ENCODE measurements at regions not wholly inside any gene's neighbourhood (a gene's known extent, or its start where the extent isn't known, plus 50 kb on each side); places are given as distances from the start of the nearest gene placed in this dataset.

DNA sequence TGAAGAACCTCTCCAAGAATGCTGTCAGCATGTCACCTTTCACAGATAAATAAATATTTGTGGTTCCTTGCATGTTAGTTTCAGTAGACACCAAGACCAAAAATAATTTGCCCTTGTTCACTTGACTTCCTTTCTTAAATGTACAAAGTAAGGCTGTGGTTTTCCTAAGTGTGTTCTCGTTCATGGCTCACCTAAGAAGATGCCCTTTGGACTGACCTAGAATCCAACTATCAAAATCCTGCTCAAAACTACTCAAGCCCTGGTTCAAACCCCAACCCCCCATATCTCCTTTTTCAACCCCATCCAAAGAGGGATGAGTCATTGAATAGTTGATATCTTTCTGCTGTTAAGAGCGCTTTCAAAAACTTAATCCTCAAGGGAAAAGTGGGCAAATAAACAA, 247.8 kb upstream of the ZNF507 start:
- DNase-seq (ENCODE audit: low read depth in 2 of 2) = no peak

DNA sequence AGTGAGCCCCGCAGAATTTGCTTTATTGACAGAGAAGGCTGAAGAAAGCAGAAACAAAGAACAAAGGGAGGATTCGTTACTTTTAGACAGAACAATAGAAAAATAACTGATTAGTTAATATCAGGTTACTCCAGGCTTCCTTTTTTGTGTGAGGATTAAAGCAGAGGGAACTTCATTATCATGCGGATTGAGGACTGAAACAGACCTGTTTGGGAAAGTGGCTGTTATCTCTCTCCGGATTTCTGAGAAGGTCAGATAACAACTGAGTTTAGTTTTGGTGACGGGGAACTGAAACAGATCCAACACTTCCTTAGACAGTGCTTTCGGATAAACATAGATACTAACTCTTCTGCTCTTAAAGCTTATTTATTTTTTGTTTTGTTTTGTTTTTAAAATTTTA, 246.4 kb upstream of the ZNF507 start:
- DNase-seq (ENCODE audit: low read depth in 2 of 2) = no peak

- DNase-seq (ENCODE audit: low read depth in 2 of 2) = no peak
These were observed 244.2 kb upstream of the ZNF507 start for GRCh38 chr19:32101206-32101605.

GRCh38 chr19:32103541-32103940, 241.9 kb upstream of the ZNF507 start:
- DNase-seq (ENCODE audit: low read depth in 2 of 2) = no peak

DNA sequence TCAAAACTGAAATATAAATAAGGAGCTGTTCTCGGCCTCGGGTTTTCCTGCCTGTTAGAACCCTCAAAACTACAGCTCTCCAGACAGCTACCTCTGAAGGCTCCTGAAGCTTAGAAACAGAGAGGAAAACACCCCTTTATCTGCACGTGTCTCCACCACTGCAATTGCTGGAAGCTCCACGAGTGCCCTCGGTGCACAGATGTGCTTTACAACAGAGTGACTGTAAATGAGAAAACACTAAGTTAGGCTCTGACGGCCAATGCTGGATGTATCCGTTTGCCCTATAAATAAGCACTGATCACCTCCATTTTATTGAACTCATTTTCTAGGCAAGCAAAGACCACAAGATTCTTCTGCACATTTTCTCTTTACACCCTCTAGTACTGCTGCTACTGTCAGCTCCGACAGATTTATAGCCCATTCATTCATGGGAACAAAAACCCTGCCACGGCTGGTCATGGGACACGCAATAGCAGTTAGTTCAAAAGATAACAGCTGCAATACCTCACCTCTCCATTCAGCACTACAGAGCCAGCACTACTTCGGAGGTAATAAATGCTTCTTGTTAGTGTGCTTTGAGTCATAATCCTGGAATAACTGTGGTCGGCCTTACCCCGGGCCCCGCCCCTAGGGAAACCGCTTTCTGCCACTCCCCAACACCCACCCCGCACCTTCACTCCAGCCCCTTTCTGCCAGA, 241.1 kb upstream of the ZNF507 start:
- no peak for DNase-seq (ENCODE audit: low read depth in 2 of 2)

DNA sequence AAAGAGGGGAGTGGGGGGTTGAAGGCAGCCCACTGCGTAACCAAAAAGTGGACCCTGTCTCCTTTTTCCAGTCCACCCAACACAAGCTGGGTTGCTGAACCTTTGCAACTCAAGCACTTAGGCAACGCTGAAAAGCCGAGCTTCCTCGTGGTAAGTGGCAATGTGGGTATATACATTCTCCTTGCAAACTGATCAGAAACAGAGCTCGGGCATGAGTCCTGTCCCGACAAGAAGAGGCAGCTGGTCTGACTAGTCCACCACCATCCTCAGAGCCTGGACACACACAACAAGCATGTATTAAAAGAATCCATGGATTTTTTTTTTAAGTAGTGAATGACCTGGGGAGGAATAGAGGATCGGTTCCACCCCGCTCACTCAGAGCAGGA, 240.6 kb upstream of the ZNF507 start:
- DNase-seq (ENCODE audit: low read depth in 2 of 2) = no peak

DNA sequence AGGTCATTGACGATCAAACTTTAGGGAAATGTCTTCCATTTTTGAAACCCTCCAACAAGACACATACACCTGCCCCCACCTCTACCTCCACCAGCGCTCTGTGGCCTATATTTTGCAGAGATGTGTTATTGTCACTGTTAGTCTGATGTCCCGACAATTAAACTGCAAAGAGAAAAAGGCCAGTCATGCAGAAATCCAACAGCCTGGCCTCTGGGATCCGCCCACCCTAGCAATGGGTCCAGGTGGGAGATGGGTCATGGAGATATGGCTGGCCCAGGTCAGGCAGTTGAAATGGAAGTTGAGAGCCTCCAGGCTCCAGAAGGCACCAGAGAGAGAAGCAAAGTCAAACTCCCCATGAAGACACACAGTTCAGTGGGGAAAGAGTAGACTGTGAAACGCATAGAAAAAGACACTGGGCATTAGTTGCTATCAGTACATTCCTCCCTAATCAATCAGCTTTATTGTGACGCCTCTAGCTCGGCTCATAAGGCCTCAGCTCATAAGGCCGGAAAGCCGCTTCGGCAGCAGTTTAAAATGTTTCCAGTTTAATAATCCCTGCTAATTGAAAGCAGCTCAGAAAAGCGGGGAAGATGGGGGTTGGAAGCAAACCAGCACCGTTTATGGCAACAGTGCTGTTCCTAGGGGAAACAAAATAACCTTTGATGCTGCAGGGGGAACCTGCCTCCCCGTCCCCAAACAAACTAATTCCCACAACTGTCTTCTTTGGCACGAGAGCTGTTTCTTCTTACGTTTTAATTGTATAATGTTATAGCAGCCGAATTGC, 239.7 kb upstream of the ZNF507 start:
- no peak for DNase-seq (ENCODE audit: low read depth in 2 of 2)

DNA sequence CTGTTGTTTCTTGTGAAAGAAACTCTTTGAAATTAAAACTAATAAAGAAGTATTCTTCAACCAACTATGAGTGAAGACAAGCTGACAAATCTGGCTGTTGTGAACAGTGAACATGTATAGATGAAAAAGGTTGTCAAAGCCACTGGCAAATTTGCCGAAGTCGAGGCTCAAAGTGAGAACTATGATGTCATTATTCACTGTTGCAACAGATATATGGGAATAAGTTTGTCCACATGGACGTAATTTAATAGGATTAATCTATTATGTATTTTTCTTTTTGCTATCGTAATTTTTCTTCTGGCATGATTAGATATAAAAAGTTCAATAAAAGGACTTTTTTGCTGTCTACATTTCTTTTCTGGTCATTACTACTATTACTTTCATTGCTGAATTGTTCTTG, 223.2 kb upstream of the ZNF507 start:
- DNase-seq (ENCODE audit: low read depth in 2 of 2) = no peak

DNA sequence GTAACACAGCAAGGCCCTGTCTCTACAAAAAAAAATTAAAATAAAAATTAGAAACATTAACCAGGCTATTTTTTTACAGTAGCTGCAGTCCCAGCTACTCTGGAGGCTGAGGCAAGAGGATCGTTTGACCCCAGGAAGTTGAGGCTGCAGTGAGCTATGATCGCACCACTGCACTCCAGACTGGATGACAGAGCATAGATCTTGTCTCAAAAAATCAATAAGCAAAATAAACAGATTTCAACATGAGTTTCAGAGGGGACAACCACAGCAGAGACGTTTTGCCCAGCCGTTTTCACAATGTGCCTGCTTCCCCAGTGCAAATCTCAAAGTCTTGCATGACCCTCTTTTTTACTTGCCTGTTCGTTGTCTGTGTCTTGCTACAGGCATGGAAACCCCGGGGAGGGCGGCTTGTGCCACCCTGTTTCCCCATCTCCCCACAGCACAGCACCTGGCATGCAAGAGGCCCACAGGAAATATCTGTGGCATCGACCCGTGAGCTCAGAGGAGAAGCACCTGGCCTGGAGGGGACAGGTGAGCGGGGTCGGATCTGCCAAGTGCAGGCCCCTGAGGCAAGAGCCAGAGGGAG, 222.0 kb upstream of the ZNF507 start:
- no peak for DNase-seq (ENCODE audit: low read depth in 2 of 2)

GRCh38 chr19:32124585-32124984, 220.8 kb upstream of the ZNF507 start:
- DNase-seq (ENCODE audit: low read depth in 2 of 2) = no peak

GRCh38 chr19:32129141-32129540, 216.3 kb upstream of the ZNF507 start:
- DNase-seq (ENCODE audit: low read depth in 2 of 2) = no peak

GRCh38 chr19:32130332-32130731, 215.1 kb upstream of the ZNF507 start:
- DNase-seq (ENCODE audit: low read depth in 2 of 2) = no peak

DNA sequence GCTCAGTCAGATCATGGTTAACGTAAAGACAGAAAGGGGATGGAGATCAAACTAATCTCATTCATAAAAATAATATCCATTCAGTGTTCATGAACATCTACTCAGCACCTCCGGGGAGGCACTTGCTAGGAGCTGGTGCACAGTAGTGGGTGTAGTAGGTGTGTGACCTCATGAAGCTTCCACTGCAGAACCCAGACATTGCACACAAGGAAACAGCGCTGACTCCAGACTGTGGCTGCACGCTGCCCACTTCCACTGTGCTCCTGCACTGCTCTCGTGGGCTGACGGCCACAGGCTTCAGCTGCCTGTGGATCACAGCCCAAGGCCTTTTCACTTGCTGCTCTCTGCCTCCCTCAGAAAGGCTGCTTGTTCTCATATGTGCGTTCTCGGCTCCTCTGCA, 214.4 kb upstream of the ZNF507 start:
- no peak for DNase-seq (ENCODE audit: low read depth in 2 of 2)

DNA sequence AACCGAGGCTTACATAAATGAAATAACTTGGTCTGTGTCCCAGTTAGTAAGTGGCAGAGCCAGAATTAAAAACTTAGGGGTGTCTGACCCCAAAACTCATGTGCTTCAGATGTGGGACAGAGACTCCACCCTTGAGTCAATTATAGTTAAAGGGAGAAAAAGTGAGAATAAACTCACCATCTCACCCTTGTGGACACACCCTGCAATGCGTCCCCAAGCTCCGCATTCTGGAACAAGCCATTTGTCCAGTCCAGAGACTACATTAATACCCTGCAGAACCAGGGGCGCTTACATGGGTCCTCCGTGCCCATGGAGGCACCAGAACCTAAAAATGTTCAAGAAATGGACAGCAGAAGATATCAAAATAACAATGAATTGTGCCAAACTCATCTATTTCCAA, 207.0 kb upstream of the ZNF507 start:
- no peak for DNase-seq (ENCODE audit: low read depth in 2 of 2)

DNA sequence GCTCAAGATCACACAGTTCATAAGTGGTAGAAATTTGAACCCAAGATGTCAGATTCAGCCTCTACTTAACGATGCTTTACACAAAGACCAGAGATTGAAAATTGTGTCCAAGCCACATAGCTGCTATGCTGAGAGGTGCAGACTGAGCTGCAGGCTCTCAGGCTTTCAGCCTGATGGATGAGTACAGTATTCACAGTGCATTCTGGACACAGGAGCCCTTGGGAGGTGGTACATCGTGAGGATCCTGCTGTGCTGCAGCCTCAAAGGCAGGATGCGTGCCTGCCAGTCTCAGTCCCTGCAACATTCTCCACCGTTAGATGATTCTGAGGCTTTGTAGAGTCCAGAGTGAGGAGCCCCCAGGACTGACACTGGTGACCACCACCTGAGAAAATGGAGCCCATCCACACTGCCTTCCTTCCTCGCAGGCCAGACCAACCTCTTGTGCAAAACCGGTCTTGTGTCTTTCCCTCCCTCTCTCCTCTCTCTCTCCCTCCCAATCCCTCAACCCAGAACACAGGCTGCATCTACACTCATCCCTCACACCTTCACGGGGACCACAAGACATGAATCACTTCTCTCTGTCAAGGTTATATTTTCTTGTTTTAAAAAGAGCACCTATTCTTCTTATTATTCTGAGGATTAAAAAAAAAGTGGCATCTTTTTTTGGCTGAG, 203.4 kb upstream of the ZNF507 start:
- DNase-seq (ENCODE audit: low read depth in 2 of 2) = no peak

GRCh38 chr19:32146664-32147063, 198.7 kb upstream of the ZNF507 start:
- no peak for DNase-seq (ENCODE audit: low read depth in 2 of 2)

DNA sequence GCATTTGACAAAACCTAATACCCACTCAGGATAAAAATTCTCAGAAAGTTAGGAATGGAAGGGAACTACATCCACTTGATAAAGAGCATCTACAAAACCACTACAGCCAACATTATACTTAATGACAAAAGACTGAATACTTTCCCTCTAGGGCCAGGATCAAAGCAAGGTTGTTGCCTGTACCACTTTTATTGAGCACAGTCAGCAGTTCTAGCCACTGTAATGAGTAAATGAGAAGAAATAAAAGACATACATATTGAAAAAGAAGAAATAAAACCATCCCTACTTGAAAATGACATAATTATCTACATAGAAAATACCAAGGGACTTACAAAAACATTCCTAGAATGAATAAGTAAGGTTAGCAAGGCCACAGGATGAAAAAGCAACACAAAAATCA, 194.8 kb upstream of the ZNF507 start:
- DNase-seq (ENCODE audit: low read depth in 2 of 2) = no peak

GRCh38 chr19:32154418-32154817, 191.0 kb upstream of the ZNF507 start:
- no peak for DNase-seq (ENCODE audit: low read depth in 2 of 2)

DNA sequence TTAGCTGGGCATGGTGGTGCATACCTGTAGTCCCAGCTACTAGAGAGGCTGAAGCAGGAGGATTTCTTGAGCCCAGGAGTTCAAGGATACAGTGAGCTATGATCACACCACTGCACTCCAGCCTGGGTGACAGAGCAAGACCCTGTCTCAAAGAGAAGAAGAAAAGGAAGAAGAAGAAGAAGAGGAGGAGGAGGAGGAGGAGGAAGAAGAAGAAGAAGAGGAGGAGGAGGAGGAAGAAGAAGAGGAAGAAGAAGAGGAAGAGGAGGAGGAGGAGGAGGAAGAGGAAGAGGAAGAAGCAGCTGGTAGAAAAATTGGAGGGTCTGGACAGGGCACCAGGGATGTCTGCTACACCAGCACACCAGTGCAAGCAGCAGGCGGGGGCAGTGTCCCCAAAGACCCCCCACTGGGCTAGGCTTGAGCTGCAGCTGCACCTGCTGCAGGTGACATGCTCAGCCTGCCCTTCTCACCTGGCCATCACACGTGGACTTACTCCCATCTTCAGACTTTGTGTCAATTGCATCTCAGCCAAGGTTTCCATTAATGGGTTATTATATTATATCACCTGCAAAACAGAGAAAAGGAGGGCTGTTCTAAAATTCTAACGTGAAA, 180.9 kb upstream of the ZNF507 start:
- DNase-seq (ENCODE audit: low read depth in 2 of 2) = no peak

DNA sequence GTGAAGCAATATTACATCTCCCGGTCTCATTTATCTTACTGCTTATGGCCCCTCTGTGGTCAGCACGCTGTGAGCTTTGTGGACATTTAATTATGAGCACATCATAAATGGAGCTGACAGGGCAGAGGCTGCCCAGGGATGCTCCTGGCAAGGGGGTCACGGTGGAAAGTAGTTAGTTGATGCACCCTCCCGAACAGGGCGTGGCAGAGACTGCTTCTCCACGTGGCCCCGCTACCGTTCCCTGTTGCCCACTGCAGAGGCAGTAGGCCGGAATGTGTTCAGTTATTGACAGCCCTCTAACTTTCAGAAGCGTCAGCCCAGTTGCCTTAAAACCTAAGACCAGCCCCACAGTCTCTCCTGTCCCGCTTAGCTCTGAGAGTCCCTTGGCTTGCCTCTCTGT, 180.3 kb upstream of the ZNF507 start:
- no peak for DNase-seq (ENCODE audit: low read depth in 2 of 2)

- no peak for DNase-seq (ENCODE audit: low read depth in 2 of 2)
These were observed 179.7 kb upstream of the ZNF507 start for GRCh38 chr19:32165750-32166149.

- no peak for DNase-seq (ENCODE audit: low read depth in 2 of 2)
These were observed 179.2 kb upstream of the ZNF507 start for GRCh38 chr19:32166238-32166637.

All from stimulated activated CD4-positive, alpha-beta T cell treated with anti-CD3 and anti-CD28 coated beads, Interleukin-1b, Interleukin-23, amount 100 ng/mL, for 4 hours (primary cell).